Liver (tissue), 3 donors: ENCODE measurements at regions not wholly inside any gene's neighbourhood (a gene's known extent, or its start where the extent isn't known, plus 50 kb on each side); places are given as distances from the start of the nearest gene placed in this dataset.

ENCODE experiments used
- CTCF ChIP-seq: fragments of 150-350 bp; IDR thresholded peaks from 2 replicates; pipeline ENCODE4 v1.5.1; 2017; ENCODE audit warnings: improper control_type of control experiment, low read depth, low read length; ENCODE audit not compliant: missing input control
- HNF4G ChIP-seq: IDR thresholded peaks from 2 replicates; pipeline ENCODE4 v1.6.1; 2016; ENCODE audit warnings: antibody characterized with exemption
- JUND ChIP-seq, 2 donors: IDR thresholded peaks; 2 replicates each; pipeline ENCODE4 v1.6.1; 2016; ENCODE audit warnings: antibody characterized with exemption in 2 of 2
- TAF1 ChIP-seq: conservative IDR thresholded peaks from 2 replicates; pipeline ENCODE4 v1.6.1; 2016; ENCODE audit warnings: antibody characterized with exemption, mild to moderate bottlenecking
- donor health status: healthy.
- donor health status: healthy.

DNA sequence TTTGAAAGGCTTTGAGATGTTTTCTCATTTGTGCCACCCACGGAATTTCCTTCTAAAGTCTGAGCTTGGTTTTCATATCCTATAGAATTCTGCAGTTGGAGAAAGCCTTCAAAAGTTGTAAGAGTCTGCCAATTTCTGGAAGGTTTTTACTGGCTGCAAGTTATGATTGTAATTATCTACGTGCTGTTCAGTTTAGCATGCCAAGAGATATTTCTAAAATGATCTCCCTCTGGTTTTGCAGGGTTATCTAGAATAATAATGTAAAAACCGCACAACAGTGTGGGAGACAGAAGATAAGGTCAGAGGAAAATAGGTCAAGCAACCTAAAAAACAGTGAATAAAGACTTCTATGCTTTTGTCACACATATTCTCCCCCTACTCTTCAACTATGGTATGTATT, 69.3 kb downstream of the MTERF1 start:
- TF ChIP-seq CTCF: no peak
- TF ChIP-seq TAF1: no peak
- TF ChIP-seq JUND (IDR thresholded peaks at IDR 0.05): no peak
- TF ChIP-seq HNF4G: no peak
